ENCODE measurements at regions not wholly inside any gene's neighbourhood (a gene's known extent, or its start where the extent isn't known, plus 50 kb on each side); places are given as distances from the start of the nearest gene placed in this dataset.

GRCh38 chr18:73240899-73241298, 373.1 kb upstream of the NETO1 start:
- TF ChIP-seq ZSCAN29 (IDR thresholded peaks at IDR 0.05) (no peak), POLR2A (IDR thresholded peaks at IDR 0.05; ENCODE audit: low read depth, low read length) (no peak), SUZ12 (IDR thresholded peaks at IDR 0.05; ENCODE audit: unreplicated experiment) (no peak), RELA (IDR thresholded peaks at IDR 0.05; ENCODE audit: borderline replicate concordance, partially characterized antibody) (no peak), RFX5 (IDR thresholded peaks at IDR 0.05; ENCODE audit: low read depth, low read length) (no peak), CREB1 (IDR thresholded peaks at IDR 0.05; ENCODE audit: low read depth) (no peak)
- TF ChIP-seq, protein P1, sequence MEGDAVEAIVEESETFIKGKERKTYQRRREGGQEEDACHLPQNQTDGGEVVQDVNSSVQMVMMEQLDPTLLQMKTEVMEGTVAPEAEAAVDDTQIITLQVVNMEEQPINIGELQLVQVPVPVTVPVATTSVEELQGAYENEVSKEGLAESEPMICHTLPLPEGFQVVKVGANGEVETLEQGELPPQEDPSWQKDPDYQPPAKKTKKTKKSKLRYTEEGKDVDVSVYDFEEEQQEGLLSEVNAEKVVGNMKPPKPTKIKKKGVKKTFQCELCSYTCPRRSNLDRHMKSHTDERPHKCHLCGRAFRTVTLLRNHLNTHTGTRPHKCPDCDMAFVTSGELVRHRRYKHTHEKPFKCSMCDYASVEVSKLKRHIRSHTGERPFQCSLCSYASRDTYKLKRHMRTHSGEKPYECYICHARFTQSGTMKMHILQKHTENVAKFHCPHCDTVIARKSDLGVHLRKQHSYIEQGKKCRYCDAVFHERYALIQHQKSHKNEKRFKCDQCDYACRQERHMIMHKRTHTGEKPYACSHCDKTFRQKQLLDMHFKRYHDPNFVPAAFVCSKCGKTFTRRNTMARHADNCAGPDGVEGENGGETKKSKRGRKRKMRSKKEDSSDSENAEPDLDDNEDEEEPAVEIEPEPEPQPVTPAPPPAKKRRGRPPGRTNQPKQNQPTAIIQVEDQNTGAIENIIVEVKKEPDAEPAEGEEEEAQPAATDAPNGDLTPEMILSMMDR (IDR thresholded peaks at IDR 0.05 in 2 of 3, conservative IDR thresholded peaks at IDR 0.05 in 1 of 3; ENCODE audit: control insufficient read depth in 2 of 3, extremely low read depth in 1 of 3, insufficient read depth in 1 of 3, low read depth in 3 of 3, low read length in 3 of 3) = no peak
